Kidney epithelial cell (primary cell): ENCODE measurements at regions not wholly inside any gene's neighbourhood (a gene's known extent, or its start where the extent isn't known, plus 50 kb on each side); places are given as distances from the start of the nearest gene placed in this dataset.
A peak's percentile ranks its signal among the peaks of the same experiment; 100 is the strongest.

Experiments
- DNase-seq: peaks from one replicate; pipeline ENCODE4 v3.0.0-alpha.2; 2010; ENCODE audit warnings: low read depth
- H3K27me3 ChIP-seq: 2 replicates; pipeline ENCODE4 v1.6.0; 2011; ENCODE audit warnings: low read length; ENCODE audit not compliant: control insufficient read depth, insufficient read depth
- H3K36me3 ChIP-seq: 2 replicates; pipeline ENCODE4 v1.5.1; 2011; ENCODE audit warnings: low read length; ENCODE audit not compliant: control insufficient read depth, insufficient read depth
- H3K4me3 ChIP-seq: 2 replicates; pipeline ENCODE4 v1.5.1; 2011; ENCODE audit warnings: low read depth, mild to moderate bottlenecking, control low read depth, low read length
- TF ChIP-seq, protein P1 (sequence below): IDR thresholded peaks from 2 replicates; pipeline ENCODE4 v1.5.1; 2011; ENCODE audit warnings: mild to moderate bottlenecking, moderate library complexity, low read length, control low read depth, inconsistent platforms; ENCODE audit not compliant: insufficient read depth, poor library complexity, severe bottlenecking

- no peaks in the 10 kb centered on the region for H3K27me3 ChIP-seq
- TF ChIP-seq, protein P1, sequence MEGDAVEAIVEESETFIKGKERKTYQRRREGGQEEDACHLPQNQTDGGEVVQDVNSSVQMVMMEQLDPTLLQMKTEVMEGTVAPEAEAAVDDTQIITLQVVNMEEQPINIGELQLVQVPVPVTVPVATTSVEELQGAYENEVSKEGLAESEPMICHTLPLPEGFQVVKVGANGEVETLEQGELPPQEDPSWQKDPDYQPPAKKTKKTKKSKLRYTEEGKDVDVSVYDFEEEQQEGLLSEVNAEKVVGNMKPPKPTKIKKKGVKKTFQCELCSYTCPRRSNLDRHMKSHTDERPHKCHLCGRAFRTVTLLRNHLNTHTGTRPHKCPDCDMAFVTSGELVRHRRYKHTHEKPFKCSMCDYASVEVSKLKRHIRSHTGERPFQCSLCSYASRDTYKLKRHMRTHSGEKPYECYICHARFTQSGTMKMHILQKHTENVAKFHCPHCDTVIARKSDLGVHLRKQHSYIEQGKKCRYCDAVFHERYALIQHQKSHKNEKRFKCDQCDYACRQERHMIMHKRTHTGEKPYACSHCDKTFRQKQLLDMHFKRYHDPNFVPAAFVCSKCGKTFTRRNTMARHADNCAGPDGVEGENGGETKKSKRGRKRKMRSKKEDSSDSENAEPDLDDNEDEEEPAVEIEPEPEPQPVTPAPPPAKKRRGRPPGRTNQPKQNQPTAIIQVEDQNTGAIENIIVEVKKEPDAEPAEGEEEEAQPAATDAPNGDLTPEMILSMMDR, result peak; percentile 79
- DNase-seq, result no peak
- H3K36me3 ChIP-seq, result no peaks in the 10 kb centered on the region
- no peak overlapping the region for H3K4me3 ChIP-seq
These were observed 927.0 kb upstream of the CRIM1 start for GRCh38 chr2:35428548-35428947.

DNA sequence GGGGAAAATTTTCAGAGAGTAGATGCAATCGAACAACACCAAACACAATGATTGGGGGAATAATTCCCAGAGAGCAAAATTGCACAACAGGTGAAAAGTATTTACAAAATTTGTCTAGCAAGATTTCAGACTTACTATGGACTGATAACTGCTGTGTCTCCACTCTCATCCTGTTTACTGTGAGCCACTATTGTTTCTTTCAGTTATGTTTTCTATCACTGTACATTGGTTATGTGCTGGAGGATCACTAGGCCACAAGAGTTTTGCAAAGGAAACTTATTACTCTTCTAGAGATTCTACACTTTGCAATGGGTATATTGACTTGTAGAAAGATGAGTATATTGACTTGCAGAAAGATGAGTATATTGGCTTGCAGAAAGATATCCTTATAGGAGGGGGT is 934.1 kb upstream of the CRIM1 start:
- Histone ChIP-seq H3K36me3 (no peaks in the 10 kb centered on the region), H3K27me3 (no peaks in the 10 kb centered on the region), H3K4me3 (no peak overlapping the region)
- TF ChIP-seq, protein P1, result no peak
- DNase-seq, result no peak

- no peaks in the 10 kb centered on the region for H3K36me3 ChIP-seq
- DNase-seq, result no peak
- TF ChIP-seq, protein P1, result no peak
- H3K27me3 ChIP-seq, result no peaks in the 10 kb centered on the region
- no peak overlapping the region for H3K4me3 ChIP-seq
These were observed 938.3 kb upstream of the CRIM1 start for GRCh38 chr2:35417293-35417692.

DNA sequence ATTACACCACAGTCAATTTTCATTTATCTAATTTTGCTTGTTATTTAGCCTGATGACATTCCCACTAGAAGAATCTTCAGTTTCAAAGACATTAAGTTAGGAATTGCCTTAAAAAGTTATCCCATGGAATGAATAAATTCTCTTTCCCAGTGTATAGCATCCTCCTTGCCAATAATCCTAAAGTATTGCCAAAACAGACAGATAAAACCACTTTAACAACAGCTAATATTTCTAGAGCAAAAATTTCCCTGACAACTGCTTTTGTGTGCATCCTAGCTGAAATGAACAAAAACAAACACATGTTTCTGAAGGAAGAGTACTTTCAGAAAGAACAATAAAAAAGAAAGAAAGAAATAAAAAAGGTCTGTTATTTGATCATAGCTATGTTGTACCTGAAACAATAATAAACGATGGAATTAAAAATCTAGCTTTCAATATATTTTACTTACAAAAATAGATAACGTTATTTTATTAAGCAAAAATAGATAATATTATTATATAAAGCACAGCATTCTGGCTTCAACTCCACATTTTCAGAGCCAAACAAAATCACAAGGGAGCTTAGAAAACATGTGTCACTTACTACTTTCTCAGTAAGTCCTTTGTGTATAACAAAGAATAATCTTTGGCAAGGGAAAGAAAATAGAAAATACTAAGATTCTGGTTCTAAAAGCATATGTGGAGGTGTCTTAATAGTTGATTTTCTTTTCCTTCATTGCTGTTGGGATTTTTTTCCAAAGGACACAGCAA is 939.0 kb upstream of the CRIM1 start:
- no peaks in the 10 kb centered on the region for H3K27me3 ChIP-seq
- no peaks in the 10 kb centered on the region for H3K36me3 ChIP-seq
- H3K4me3 ChIP-seq, result no peak overlapping the region
- TF ChIP-seq, protein P1, result no peak
- no peak for DNase-seq

- H3K4me3 ChIP-seq, result no peak overlapping the region
- TF ChIP-seq, protein P1, result no peak
These were observed 939.6 kb upstream of the CRIM1 start for GRCh38 chr2:35415942-35416341.

DNA sequence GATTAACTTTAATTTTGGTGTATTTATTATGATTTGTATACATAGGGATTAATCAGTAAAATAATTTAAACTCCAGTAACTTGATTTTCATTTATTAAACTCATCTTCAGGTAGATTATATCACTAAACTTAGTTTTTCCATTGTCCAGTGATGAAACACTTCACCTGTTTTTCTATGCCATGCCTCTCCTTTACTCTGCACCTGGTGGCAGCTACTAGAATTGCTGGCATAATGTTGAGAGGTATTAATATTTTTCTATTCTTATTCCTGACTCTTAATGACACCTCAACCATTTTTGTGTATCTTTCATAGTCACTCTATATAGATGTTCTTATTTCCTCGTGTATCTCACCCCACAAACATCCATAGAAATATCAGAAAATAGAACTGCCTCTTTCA is 940.3 kb upstream of the CRIM1 start:
- DNase-seq, result no peak
- TF ChIP-seq, protein P1, result no peak
- H3K4me3 ChIP-seq, result no peak overlapping the region
- no peaks in the 10 kb centered on the region for H3K27me3 ChIP-seq
- H3K36me3 ChIP-seq, result no peaks in the 10 kb centered on the region

More at GRCh38 chr2:35415942-35416341, 939.6 kb upstream of the CRIM1 start:
- H3K27me3 ChIP-seq, result no peaks in the 10 kb centered on the region
- DNase-seq, result no peak
- no peaks in the 10 kb centered on the region for H3K36me3 ChIP-seq
